ENCODE measurements at regions not wholly inside any gene's neighbourhood (a gene's known extent, or its start where the extent isn't known, plus 50 kb on each side); places are given as distances from the start of the nearest gene placed in this dataset.

- TF ChIP-seq GATA2 (IDR thresholded peaks at IDR 0.05; ENCODE audit: low read depth, low read length) = no peak
- TF ChIP-seq GATA3 (IDR thresholded peaks at IDR 0.05; ENCODE audit: low read depth, low read length) = no peak
Measured at GRCh38 chr15:38652998-38653397, 88.4 kb upstream of the RASGRP1 start.

GRCh38 chr15:38658431-38658830 lies 93.8 kb upstream of the RASGRP1 start:
- TF ChIP-seq GATA3 (IDR thresholded peaks at IDR 0.05; ENCODE audit: low read depth, low read length) (no peak), GATA2 (IDR thresholded peaks at IDR 0.05; ENCODE audit: low read depth, low read length) (no peak)

- TF ChIP-seq GATA2 (IDR thresholded peaks at IDR 0.05; ENCODE audit: low read depth, low read length) (no peak), GATA3 (IDR thresholded peaks at IDR 0.05; ENCODE audit: low read depth, low read length) (no peak)
Measured at GRCh38 chr15:38660738-38661137, 96.1 kb upstream of the RASGRP1 start.

GRCh38 chr15:38662033-38662802 lies 97.6 kb upstream of the RASGRP1 start:
- TF ChIP-seq GATA2 (IDR thresholded peaks at IDR 0.05; ENCODE audit: low read depth, low read length) (no peak), GATA3 (IDR thresholded peaks at IDR 0.05; ENCODE audit: low read depth, low read length) (no peak)

- no peak for TF ChIP-seq GATA3 (IDR thresholded peaks at IDR 0.05; ENCODE audit: low read depth, low read length)
- TF ChIP-seq GATA2 (IDR thresholded peaks at IDR 0.05; ENCODE audit: low read depth, low read length) = no peak
Measured at GRCh38 chr15:38662805-38663204, 98.2 kb upstream of the RASGRP1 start.

- TF ChIP-seq GATA3 (IDR thresholded peaks at IDR 0.05; ENCODE audit: low read depth, low read length) (no peak), GATA2 (IDR thresholded peaks at IDR 0.05; ENCODE audit: low read depth, low read length) (no peak)
Measured at GRCh38 chr15:38665586-38666305, 101.1 kb upstream of the RASGRP1 start.

GRCh38 chr15:38666865-38667510 lies 102.4 kb upstream of the RASGRP1 start:
- TF ChIP-seq GATA2 (IDR thresholded peaks at IDR 0.05; ENCODE audit: low read depth, low read length) (no peak), GATA3 (IDR thresholded peaks at IDR 0.05; ENCODE audit: low read depth, low read length) (no peak)

GRCh38 chr15:38667890-38668850 lies 103.6 kb upstream of the RASGRP1 start:
- TF ChIP-seq GATA3 (IDR thresholded peaks at IDR 0.05; ENCODE audit: low read depth, low read length) = no peak
- TF ChIP-seq GATA2 (IDR thresholded peaks at IDR 0.05; ENCODE audit: low read depth, low read length) = no peak

GRCh38 chr15:38668898-38669391 lies 104.3 kb upstream of the RASGRP1 start:
- no peak for TF ChIP-seq GATA3 (IDR thresholded peaks at IDR 0.05; ENCODE audit: low read depth, low read length)
- TF ChIP-seq GATA2 (IDR thresholded peaks at IDR 0.05; ENCODE audit: low read depth, low read length) = no peak

- TF ChIP-seq GATA2 (IDR thresholded peaks at IDR 0.05; ENCODE audit: low read depth, low read length) (no peak), GATA3 (IDR thresholded peaks at IDR 0.05; ENCODE audit: low read depth, low read length) (no peak)
Measured at GRCh38 chr15:38670128-38671005, 105.8 kb upstream of the RASGRP1 start.

GRCh38 chr15:38671006-38671387 lies 106.4 kb upstream of the RASGRP1 start:
- TF ChIP-seq GATA3 (IDR thresholded peaks at IDR 0.05; ENCODE audit: low read depth, low read length) (no peak), GATA2 (IDR thresholded peaks at IDR 0.05; ENCODE audit: low read depth, low read length) (no peak)

- TF ChIP-seq GATA3 (IDR thresholded peaks at IDR 0.05; ENCODE audit: low read depth, low read length) (no peak), GATA2 (IDR thresholded peaks at IDR 0.05; ENCODE audit: low read depth, low read length) (no peak)
Measured at GRCh38 chr15:38671675-38672254, 107.2 kb upstream of the RASGRP1 start.

Measured in SH-SY5Y (cell line).